Glomerular visceral epithelial cell (primary cell): ENCODE measurements at regions not wholly inside any gene's neighbourhood (a gene's known extent, or its start where the extent isn't known, plus 50 kb on each side); places are given as distances from the start of the nearest gene placed in this dataset.
A peak's percentile ranks its signal among the peaks of the same experiment; 100 is the strongest.

Experiments
- DNase-seq: peaks from one replicate; pipeline ENCODE4 v3.0.0-alpha.2; 2016; ENCODE audit errors: extremely low spot score

DNA sequence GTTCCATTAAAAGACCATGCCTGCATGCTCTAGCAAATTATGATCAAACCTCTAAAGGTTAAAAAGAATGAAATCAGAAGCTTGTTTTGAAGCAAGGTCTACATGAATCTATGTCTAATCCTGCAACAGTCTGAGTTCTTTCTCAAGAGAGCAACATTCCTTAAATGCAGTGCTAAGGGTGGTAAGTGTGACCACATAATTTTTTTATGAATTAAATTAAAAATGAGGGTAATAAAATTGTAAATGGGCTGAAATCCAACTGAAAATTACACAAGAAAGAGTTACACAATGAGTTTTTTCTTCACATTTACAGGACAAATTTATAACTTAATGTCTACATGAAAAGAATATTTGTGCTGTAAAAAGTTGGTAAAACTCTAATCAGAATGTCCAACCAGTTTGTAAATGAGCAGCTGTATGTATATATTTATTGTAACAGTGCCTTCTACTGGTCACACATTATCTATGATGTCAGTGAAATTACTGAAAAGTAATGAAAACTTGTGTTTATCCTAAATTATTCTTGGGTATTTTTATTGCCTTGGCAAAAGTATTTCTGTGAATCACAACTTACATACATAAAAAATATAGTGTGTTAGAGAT, 336.3 kb upstream of the PITX2 start:
- DNase-seq = peak; percentile 23

DNA sequence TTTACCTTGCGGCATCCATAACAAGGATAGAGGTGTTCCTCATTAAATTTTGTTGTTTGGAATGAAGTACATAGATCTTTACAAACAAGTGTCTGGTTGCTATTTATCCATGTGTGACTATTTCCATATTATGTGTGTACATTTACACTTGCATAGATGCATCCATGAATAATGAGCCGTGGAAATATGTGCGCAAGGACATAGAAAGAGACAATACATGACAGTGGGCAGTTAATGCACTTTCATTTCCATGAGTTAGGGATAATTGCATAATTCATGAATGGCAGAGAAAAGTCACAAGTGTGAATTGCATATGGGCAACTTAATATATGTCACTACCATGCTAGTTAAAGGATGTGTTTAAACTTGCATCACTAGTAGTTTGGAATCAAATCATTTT, 338.2 kb upstream of the PITX2 start:
- no peak for DNase-seq

DNA sequence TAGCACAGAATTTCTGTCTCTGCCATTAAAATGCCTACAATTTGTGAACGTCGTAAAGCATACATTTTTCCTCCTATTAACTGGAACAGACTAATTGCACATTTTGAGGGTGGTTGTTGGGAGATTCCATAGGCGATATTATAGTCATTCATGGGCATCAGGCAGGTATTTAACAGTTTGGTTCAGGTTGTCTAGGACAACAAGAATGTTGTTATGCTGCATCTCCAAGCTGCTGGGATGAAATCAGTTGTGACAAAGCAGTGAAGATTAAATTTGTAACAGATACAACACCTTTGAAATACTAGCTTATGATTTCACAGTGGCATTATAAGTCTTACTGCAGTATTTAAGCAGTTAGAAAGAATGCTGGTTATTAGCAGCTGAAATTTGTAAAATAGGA, 339.7 kb upstream of the PITX2 start:
- no peak for DNase-seq

GRCh38 chr4:110963662-110964280, 340.9 kb upstream of the PITX2 start:
- no peak for DNase-seq

DNA sequence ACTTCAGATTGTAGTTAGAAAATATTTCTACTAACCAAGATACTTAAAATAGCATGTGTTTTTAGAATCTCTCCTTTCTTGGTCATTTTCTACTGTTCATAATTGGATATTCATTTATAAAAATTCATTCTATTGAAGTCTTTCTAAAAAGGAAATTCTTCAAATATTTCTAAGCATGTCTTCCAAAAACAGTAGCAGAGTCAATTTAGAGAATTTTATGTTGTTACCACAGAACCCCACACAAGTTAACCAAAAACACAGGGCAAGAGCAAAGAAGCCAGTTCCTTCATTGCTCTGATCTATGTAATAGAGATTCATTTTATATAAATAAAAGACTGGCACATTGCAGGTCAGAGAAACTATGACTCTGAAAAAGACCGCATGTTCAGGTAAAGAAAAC, 345.1 kb upstream of the PITX2 start:
- no peak for DNase-seq

- DNase-seq = peak; percentile 24
These were observed 347.8 kb upstream of the PITX2 start for GRCh38 chr4:110970642-110971041.

GRCh38 chr4:110975338-110975737, 352.5 kb upstream of the PITX2 start:
- no peak for DNase-seq

- DNase-seq = peak; percentile 8
These were observed 354.7 kb upstream of the PITX2 start for GRCh38 chr4:110977554-110977953.

DNA sequence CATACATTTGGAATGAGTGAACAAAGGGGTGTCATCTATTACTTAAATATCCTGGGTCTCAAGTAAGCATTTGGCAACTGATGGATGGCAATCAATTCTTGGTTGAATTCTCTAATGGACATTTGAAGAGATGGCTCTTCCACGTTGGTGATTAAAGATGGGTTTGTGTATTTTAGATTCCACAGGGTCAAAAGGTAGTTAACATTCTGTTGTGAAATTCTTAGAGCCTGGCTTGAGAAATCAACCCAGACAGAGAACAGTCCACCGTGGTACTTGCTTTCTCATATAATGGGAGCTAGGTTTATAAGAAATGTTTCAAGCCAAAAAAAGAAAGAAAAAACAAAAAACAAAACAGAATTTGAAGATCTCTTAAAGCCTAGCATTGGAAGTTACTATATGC, 355.9 kb upstream of the PITX2 start:
- no peak for DNase-seq

- peak; percentile 51 for DNase-seq
These were observed 359.6 kb upstream of the PITX2 start for GRCh38 chr4:110982486-110982885.

DNA sequence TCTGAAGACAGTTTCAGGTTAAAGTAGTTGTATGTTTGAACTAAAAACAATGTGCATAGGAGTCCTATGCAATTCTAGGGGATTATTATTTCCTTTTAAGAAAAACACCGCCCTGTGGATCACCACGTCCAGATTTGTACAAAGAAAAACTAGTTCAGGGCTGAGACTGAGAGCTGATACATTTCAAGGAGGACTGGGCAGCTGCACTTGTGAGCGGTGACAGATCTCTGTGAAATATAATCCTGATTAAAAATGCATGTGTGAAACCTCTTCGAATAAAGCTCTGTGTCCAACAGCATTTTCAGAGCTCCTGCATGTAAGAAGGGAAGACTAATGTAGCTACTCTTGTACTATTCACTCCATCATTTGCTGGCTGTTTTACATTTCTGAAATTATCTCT, 365.8 kb upstream of the PITX2 start:
- no peak for DNase-seq

DNA sequence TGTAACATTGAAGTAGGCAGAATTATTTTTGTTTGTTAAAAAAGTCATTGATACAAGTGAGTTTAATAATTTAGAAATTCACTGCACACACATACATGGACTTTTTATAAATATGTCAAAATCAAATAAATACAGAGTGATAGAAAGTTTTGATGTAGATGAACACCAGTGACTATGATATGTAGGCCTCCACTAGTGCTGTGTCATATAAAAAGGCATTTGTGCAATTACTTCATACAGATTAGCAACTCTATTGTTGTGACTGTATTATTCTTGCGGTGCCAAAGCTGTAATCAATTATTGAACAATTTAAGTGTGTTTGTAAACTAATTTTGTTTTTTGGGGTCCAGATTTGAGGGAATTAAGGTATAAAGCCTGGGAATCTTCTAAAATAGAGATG, 366.2 kb upstream of the PITX2 start:
- no peak for DNase-seq

GRCh38 chr4:110994781-110995180, 371.9 kb upstream of the PITX2 start:
- no peak for DNase-seq

DNA sequence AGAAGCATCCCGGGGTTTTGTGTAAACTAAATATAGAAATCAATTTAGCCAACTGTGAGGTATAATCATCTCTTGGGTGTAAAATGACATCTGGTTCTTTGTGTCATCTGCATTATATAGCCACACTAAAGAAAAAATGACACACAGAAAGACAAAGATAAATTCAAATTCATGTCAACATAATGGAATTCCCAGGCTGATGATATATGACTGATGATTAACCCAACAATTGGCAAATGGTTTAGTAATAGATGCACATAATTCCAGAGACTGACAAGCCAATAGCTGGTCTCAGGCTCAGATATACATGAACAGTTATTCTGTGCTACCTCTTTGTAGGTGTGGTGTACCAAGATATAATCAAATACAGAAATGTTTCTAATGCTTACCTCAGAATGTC, 375.4 kb upstream of the PITX2 start:
- DNase-seq = peak; percentile 18

- DNase-seq = no peak
These were observed 388.6 kb upstream of the PITX2 start for GRCh38 chr4:111011458-111011857.

DNA sequence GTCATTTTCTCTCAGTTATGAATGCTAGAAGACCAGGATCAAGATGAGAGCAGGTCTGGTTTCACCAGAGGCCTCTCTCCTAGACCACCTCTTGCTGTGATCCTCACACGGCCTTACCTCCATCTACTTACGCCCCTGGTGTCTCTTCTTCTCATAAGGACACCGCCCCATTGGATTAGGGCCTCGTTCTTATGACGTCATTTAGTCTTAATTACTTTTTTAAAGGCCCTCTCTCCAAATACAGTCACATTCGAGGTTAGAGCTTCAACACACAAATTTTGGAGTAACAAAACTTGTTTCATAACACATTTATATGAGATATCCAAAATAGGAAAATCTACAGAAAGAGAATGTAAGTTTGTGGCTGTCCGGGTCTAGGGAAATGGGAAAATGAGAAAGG, 391.0 kb upstream of the PITX2 start:
- DNase-seq = no peak

DNA sequence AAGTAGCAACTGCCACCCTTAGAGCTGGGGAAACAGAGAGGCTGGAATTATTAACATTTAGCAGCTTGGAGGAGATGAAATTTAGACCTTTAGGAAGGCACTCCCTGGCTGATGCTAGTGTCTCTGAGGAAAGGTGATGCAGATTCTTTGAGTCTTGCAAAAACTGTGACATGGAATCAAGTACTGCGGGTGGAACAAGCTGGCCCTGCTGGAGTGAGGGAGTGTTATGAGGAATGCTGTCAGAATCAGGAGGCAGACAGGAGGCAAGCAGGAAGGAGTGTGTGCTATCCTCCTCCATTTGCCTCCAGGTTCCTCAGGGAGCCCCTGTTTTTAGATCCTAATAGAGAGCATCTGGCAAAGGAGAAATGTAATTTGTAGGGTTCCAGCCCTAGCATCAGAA, 391.7 kb upstream of the PITX2 start:
- no peak for DNase-seq

- DNase-seq = no peak
These were observed 393.5 kb upstream of the PITX2 start for GRCh38 chr4:111016416-111016815.

DNA sequence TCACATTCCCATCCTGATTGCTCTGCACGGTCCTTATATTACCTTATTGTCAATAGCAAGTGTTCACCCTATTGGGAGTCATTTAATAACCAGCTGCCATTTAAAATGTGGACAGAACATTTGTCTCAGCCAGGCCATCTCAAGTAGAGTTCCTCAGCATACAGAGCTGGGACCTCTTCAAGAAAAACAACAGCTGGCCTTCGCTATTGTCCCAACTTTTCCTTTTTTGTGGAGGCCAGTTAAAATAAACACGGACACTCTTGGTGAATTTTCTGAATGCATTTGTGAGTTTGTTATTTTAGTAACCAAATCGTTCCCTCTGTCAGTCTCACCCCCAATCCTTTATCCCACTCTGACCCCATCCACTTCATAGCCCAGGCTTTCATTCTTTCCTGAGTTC, 395.3 kb upstream of the PITX2 start:
- no peak for DNase-seq

DNA sequence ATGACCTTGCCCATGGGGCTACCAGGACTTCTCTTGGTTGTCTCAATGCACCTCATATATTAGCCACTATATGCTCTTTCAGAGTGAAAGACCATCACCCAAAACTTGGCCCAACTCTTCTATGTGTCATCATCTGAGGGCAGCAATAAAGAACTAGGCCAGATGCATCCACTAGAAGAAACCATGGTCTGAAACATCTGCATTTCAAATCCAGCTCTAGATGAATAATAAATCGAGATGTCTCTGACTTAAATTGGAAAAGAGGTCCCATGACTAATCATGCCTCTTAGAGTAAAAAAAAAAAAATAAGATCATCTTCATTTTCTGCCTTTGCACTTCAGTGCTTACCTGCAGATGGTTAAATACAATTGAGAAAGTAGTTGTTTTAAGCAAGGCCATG, 397.6 kb upstream of the PITX2 start:
- DNase-seq = no peak

GRCh38 chr4:111020961-111021360, 398.1 kb upstream of the PITX2 start:
- no peak for DNase-seq

DNA sequence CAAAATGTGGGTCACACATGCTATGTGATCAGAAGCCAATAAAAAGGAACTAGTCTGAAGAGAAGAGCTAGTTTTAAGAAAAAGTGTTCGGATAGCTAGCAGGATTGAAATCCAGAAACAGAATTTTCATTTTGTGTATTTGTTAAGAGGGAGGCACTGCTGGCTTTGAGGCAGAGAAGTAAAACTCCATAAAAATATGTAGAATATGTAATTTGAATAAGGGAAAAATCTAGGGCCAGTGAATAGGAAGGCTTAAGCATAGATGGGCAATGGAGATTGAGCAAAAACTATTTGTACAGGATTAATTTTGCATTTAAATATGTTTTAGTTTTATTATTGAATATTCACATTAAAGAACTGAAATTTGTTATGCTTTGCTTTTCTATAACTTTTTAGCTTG, 399.9 kb upstream of the PITX2 start:
- DNase-seq = no peak

DNA sequence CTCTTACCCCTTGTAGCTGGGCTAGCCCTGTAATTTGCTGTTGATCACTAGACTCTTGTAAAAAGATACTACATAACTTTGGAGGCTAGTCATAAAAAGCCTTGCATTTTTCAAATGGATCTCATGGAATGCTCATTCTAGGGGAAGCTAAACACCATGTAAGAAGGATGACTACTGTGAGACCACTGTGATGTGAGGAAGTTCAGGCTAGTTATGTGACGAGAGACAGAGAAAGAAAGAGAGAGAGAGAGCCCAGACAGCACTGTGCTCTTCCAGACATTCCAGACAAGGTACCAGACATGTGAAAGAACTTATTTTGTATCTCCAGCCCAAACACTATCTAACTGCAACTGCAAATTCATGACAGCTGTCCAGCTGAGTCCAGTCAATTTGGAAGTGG, 404.6 kb upstream of the PITX2 start:
- no peak for DNase-seq

DNA sequence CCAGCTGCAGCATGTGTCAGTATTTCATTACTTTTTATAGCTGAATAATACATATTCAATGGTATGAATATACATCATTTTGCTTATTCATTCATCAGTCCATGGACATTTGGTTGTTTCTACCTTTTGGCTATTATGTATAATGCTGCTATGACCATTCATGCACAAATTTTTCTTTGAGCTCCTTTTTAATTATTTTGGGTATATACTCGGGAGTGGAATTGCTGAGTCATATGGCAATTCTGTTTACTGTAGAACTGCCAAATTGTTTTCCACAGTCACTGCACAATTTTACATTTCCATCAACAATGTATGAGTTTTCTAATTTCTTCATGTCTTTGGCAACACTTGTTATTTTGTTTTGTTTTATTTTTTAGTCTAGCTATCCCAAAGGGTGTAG, 405.9 kb upstream of the PITX2 start:
- no peak for DNase-seq
